ENCODE measurements at regions not wholly inside any gene's neighbourhood (a gene's known extent, or its start where the extent isn't known, plus 50 kb on each side); places are given as distances from the start of the nearest gene placed in this dataset.

DNA sequence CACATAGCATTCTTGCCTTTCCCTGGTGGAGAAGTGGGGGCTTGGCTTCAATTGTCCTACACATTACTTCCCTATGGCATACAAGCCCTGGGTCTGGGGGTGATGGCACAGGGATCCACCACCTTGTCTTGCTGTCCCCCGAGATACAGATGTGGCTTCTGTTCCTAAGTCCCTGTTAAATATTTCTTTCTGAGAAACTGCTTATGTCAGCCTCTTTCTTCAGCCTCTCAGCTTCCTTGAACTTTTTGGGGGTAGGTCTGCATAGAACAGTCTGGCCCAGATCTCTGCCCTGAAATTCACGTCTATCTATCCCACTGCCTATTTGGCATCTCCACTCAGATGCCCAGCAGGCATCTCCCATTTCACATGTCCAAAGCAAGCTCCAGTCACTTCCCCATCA is 177.4 kb downstream of the SCP2D1 start:
- H3K4me2 ChIP-seq (ENCODE audit: control insufficient read depth, extremely low read depth, insufficient read depth, low read depth, low read length) = no peak overlapping the region
- H3K36me3 ChIP-seq (ENCODE audit: control insufficient read depth in 2 of 2, extremely low read depth in 1 of 2, insufficient read depth in 2 of 2, low read length in 2 of 2) = no peaks in the 10 kb centered on the region
- no peaks in the 10 kb centered on the region for H3K27me3 ChIP-seq (ENCODE audit: control insufficient read depth, extremely low read depth, insufficient read depth, low read length)
- H3K79me2 ChIP-seq (ENCODE audit: control insufficient read depth, insufficient read depth, low read length) = no peaks in the 10 kb centered on the region
- no peak overlapping the region for H3K9ac ChIP-seq (ENCODE audit: control insufficient read depth, extremely low read depth, insufficient read depth, low read length)
- H3K4me3 ChIP-seq (ENCODE audit: control insufficient read depth in 2 of 3, extremely low read depth in 1 of 3, insufficient read depth in 2 of 3, low read depth in 1 of 3, low read length in 3 of 3) = no peak overlapping the region
- TF ChIP-seq, protein P1, sequence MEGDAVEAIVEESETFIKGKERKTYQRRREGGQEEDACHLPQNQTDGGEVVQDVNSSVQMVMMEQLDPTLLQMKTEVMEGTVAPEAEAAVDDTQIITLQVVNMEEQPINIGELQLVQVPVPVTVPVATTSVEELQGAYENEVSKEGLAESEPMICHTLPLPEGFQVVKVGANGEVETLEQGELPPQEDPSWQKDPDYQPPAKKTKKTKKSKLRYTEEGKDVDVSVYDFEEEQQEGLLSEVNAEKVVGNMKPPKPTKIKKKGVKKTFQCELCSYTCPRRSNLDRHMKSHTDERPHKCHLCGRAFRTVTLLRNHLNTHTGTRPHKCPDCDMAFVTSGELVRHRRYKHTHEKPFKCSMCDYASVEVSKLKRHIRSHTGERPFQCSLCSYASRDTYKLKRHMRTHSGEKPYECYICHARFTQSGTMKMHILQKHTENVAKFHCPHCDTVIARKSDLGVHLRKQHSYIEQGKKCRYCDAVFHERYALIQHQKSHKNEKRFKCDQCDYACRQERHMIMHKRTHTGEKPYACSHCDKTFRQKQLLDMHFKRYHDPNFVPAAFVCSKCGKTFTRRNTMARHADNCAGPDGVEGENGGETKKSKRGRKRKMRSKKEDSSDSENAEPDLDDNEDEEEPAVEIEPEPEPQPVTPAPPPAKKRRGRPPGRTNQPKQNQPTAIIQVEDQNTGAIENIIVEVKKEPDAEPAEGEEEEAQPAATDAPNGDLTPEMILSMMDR (optimal IDR thresholded peaks at IDR 0.05 in 1 of 3, IDR thresholded peaks at IDR 0.05 in 1 of 3, conservative IDR thresholded peaks at IDR 0.05 in 1 of 3; ENCODE audit: extremely low read depth in 1 of 3, insufficient read depth in 2 of 3, low read length in 3 of 3) = no peak
- no peak for TF ChIP-seq EZH2 (IDR thresholded peaks at IDR 0.05; ENCODE audit: low read length)
- H3K9me3 ChIP-seq (ENCODE audit: control insufficient read depth, low read depth, low read length) = no peaks in the 10 kb centered on the region
- no peak for DNase-seq (ENCODE audit: low read depth, low spot score)
- no peak overlapping the region for H2AFZ ChIP-seq (ENCODE audit: control insufficient read depth, low read length)
- dilution Hi-C loops (cut with MboI; ENCODE audit: extremely low pct_ligation_motif_present, low sequenced_read_pairs) = no loop called here
- H3K27ac ChIP-seq (ENCODE audit: control insufficient read depth, insufficient read depth, low read length) = no peak overlapping the region
- H4K20me1 ChIP-seq (ENCODE audit: control insufficient read depth, extremely low read depth, insufficient read depth, low read length) = no peaks in the 10 kb centered on the region
- FAIRE-seq = no peak
- no peaks in the 10 kb centered on the region for H3K9me1 ChIP-seq (ENCODE audit: control insufficient read depth, extremely low read depth, insufficient read depth, low read length)
- H3K4me1 ChIP-seq (ENCODE audit: control insufficient read depth, extremely low read depth, insufficient read depth, low read length) = no peaks in the 10 kb centered on the region

DNA sequence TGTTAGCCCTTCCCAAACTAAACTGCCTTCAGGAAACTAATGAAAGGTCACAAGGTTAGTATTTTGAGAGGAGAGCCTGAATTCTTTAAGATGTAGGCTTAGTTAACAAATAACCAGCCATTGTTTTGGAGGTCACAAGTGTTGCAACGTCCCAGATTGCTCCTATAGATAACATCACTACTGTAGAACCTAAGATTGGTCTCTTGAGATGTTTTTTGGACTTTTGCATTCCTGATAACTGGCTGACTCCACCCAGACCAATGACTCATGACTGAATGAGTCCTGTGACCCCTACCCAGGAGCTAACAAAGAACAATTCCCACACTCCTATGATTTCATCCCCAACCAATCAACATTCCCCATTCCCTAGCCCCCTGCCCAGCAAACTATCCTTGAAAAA is 178.8 kb downstream of the SCP2D1 start:
- no peaks in the 10 kb centered on the region for H3K27me3 ChIP-seq (ENCODE audit: control insufficient read depth, extremely low read depth, insufficient read depth, low read length)
- no peaks in the 10 kb centered on the region for H3K9me1 ChIP-seq (ENCODE audit: control insufficient read depth, extremely low read depth, insufficient read depth, low read length)
- H3K79me2 ChIP-seq (ENCODE audit: control insufficient read depth, insufficient read depth, low read length) = no peaks in the 10 kb centered on the region
- no peak overlapping the region for H2AFZ ChIP-seq (ENCODE audit: control insufficient read depth, low read length)
- no peak overlapping the region for H3K4me2 ChIP-seq (ENCODE audit: control insufficient read depth, extremely low read depth, insufficient read depth, low read depth, low read length)
- H3K9ac ChIP-seq (ENCODE audit: control insufficient read depth, extremely low read depth, insufficient read depth, low read length) = no peak overlapping the region
- H3K27ac ChIP-seq (ENCODE audit: control insufficient read depth, insufficient read depth, low read length) = no peak overlapping the region
- no peak for TF ChIP-seq EZH2 (IDR thresholded peaks at IDR 0.05; ENCODE audit: low read length)
- TF ChIP-seq, protein P1 (optimal IDR thresholded peaks at IDR 0.05 in 1 of 3, IDR thresholded peaks at IDR 0.05 in 1 of 3, conservative IDR thresholded peaks at IDR 0.05 in 1 of 3; ENCODE audit: extremely low read depth in 1 of 3, insufficient read depth in 2 of 3, low read length in 3 of 3) = no peak
- dilution Hi-C loops (cut with MboI; ENCODE audit: extremely low pct_ligation_motif_present, low sequenced_read_pairs) = no loop called here
- no peak overlapping the region for H3K4me3 ChIP-seq (ENCODE audit: control insufficient read depth in 2 of 3, extremely low read depth in 1 of 3, insufficient read depth in 2 of 3, low read depth in 1 of 3, low read length in 3 of 3)
- H3K9me3 ChIP-seq (ENCODE audit: control insufficient read depth, low read depth, low read length) = no peaks in the 10 kb centered on the region
- DNase-seq (ENCODE audit: low read depth, low spot score) = no peak
- no peaks in the 10 kb centered on the region for H4K20me1 ChIP-seq (ENCODE audit: control insufficient read depth, extremely low read depth, insufficient read depth, low read length)
- no peaks in the 10 kb centered on the region for H3K36me3 ChIP-seq (ENCODE audit: control insufficient read depth in 2 of 2, extremely low read depth in 1 of 2, insufficient read depth in 2 of 2, low read length in 2 of 2)
- no peak for FAIRE-seq
- no peaks in the 10 kb centered on the region for H3K4me1 ChIP-seq (ENCODE audit: control insufficient read depth, extremely low read depth, insufficient read depth, low read length)
